H1 (cell line): ENCODE measurements at regions not wholly inside any gene's neighbourhood (a gene's known extent, or its start where the extent isn't known, plus 50 kb on each side); places are given as distances from the start of the nearest gene placed in this dataset.

ENCODE experiments used
- CTCF ChIA-PET: fragments of 300-600 bp; sonication (Branson Sonifier 250); formaldehyde crosslinking; loops from one replicate; lab custom pipeline; 2021; ENCODE audit not compliant: partially characterized antibody; lab: Charles Lee
- POLR2A ChIA-PET: fragments of 300-600 bp; sonication (Branson Sonifier 250); formaldehyde crosslinking; loops from one replicate; lab custom pipeline; 2021; ENCODE audit warnings: inconsistent platforms; ENCODE audit not compliant: partially characterized antibody; lab: Charles Lee
- DNase-seq, 2 experiments: peaks; one replicate each; pipeline versions ENCODE4 v3.0.0 to v3.0.0-alpha.2; 2010 to 2022; ENCODE audit warnings: low spot score in 2 of 2, low read depth in 1 of 2, mixed read lengths in 1 of 2
- FAIRE-seq: peaks from 2 replicates; lab custom pipeline; 2011; peaks lifted over from hg19 to GRCh38; lab: Jason Lieb, UNC
- H2AFZ ChIP-seq: 2 replicates; pipeline ENCODE4 v1.8.1; 2012; ENCODE audit warnings: low read length, inconsistent platforms
- H2AK5ac ChIP-seq: 2 replicates; pipeline ENCODE4 v1.6.1; 2013; ENCODE audit warnings: low read depth, low read length
- H2BK120ac ChIP-seq: replicated peaks from 2 replicates; pipeline ENCODE3; 2013; ENCODE audit warnings: low read depth, low read length, inconsistent platforms
- H2BK12ac ChIP-seq: 2 replicates; pipeline ENCODE4 v1.6.1; 2013; ENCODE audit warnings: low read depth, low read length
- H2BK15ac ChIP-seq: 2 replicates; pipeline ENCODE4 v1.6.1; 2013; ENCODE audit warnings: low read length
- H2BK20ac ChIP-seq: 2 replicates; pipeline ENCODE4 v1.6.1; 2013; ENCODE audit warnings: low read length
- H2BK5ac ChIP-seq: 2 replicates; pipeline ENCODE4 v1.6.1; 2013; ENCODE audit warnings: low read depth, low read length
- H3K14ac ChIP-seq: 2 replicates; pipeline ENCODE4 v1.6.1; 2013; ENCODE audit warnings: inconsistent platforms; ENCODE audit not compliant: insufficient read length
- H3K18ac ChIP-seq: 2 replicates; pipeline ENCODE4 v1.6.1; 2013; ENCODE audit warnings: low read length; ENCODE audit errors: extremely low read depth
- H3K23ac ChIP-seq: 2 replicates; pipeline ENCODE4 v1.6.1; 2013; ENCODE audit warnings: inconsistent platforms; ENCODE audit not compliant: insufficient read length
- H3K23me2 ChIP-seq: 2 replicates; pipeline ENCODE4 v1.6.1; 2013; ENCODE audit warnings: low read depth, low read length
- H3K27ac ChIP-seq: 2 replicates; pipeline ENCODE4 v1.6.1; 2011; ENCODE audit warnings: low read depth, low read length, inconsistent platforms
- H3K27me3 ChIP-seq, 4 experiments: replicated peaks in 1 of 4; 1 replicate in 1 of 4; 2 replicates in 3 of 4; pipeline versions ENCODE4 v1.6.1 to v1.8.1; 2011 to 2013; ENCODE audit warnings: low read length in 3 of 4, mild to moderate bottlenecking in 3 of 4, inconsistent platforms in 2 of 4, mixed read lengths in 2 of 4, moderate library complexity in 1 of 4; ENCODE audit not compliant: control insufficient read depth in 3 of 4, insufficient read depth in 3 of 4; ENCODE audit errors: extremely low read depth in 1 of 4
- H3K36me3 ChIP-seq, 4 experiments: 2 replicates each; pipeline versions ENCODE4 v1.6.1 to v1.8.1; 2011 to 2013; ENCODE audit warnings: mild to moderate bottlenecking in 4 of 4, low read length in 3 of 4, moderate library complexity in 2 of 4, control low read depth in 1 of 4, inconsistent platforms in 1 of 4; ENCODE audit not compliant: insufficient read depth in 4 of 4, control insufficient read depth in 2 of 4
- H3K4ac ChIP-seq: replicated peaks from 2 replicates; pipeline ENCODE3; 2013; ENCODE audit warnings: low read length, low read depth, mixed read lengths, inconsistent platforms; ENCODE audit not compliant: insufficient read length
- H3K4me1 ChIP-seq, 4 experiments: replicated peaks in 1 of 4; 1 replicate in 1 of 4; 2 replicates in 3 of 4; pipeline versions ENCODE4 v1.6.1 to v1.8.1; 2011 to 2013; ENCODE audit warnings: low read length in 3 of 4, inconsistent platforms in 2 of 4, mixed read lengths in 1 of 4; ENCODE audit not compliant: insufficient read depth in 4 of 4, control insufficient read depth in 3 of 4
- H3K4me2 ChIP-seq, 2 experiments: 2 replicates each; pipeline versions ENCODE4 v1.6.1 to v1.8.1; 2011 to 2013; ENCODE audit warnings: low read depth in 2 of 2, low read length in 2 of 2, control low read depth in 1 of 2, inconsistent platforms in 1 of 2, mild to moderate bottlenecking in 1 of 2; ENCODE audit not compliant: insufficient read depth in 1 of 2
- H3K4me3 ChIP-seq, 4 experiments: fragments of 200-600, 300-600 bp in 1 of 4; sonication (generic), shearing (Covaris generic), sonication (Bioruptor Twin) in 1 of 4; 2 replicates each; pipeline versions ENCODE4 v1.5.1 to v1.8.1; 2011 to 2016; ENCODE audit warnings: low read length in 4 of 4, low read depth in 3 of 4, control low read depth in 2 of 4, inconsistent platforms in 2 of 4, mild to moderate bottlenecking in 2 of 4, mixed read lengths in 1 of 4, moderate library complexity in 1 of 4; ENCODE audit not compliant: insufficient read depth in 2 of 4; ENCODE audit errors: extremely low read depth in 1 of 4
- H3K56ac ChIP-seq: replicated peaks from 2 replicates; pipeline ENCODE3; 2013; ENCODE audit warnings: low read depth, mild to moderate bottlenecking, mixed read lengths, low read length, inconsistent platforms; ENCODE audit not compliant: insufficient read length
- H3K79me1 ChIP-seq: 2 replicates; pipeline ENCODE4 v1.6.1; 2013; ENCODE audit warnings: low read depth, low read length, control low read depth
- H3K79me2 ChIP-seq, 2 experiments: 2 replicates each; pipeline versions ENCODE4 v1.6.1 to v1.8.1; 2012 to 2013; ENCODE audit warnings: low read length in 2 of 2, mild to moderate bottlenecking in 2 of 2, inconsistent platforms in 1 of 2; ENCODE audit not compliant: insufficient read depth in 2 of 2, control insufficient read depth in 1 of 2
- H3K9ac ChIP-seq, 4 experiments: replicated peaks in 1 of 4; 1 replicate in 1 of 4; 2 replicates in 3 of 4; pipeline versions ENCODE4 v1.6.1 to v1.8.1; 2011 to 2013; ENCODE audit warnings: low read depth in 3 of 4, low read length in 3 of 4, control low read depth in 2 of 4, mild to moderate bottlenecking in 2 of 4, moderate library complexity in 2 of 4, inconsistent platforms in 1 of 4; ENCODE audit errors: extremely low read depth in 1 of 4
- H3K9me3 ChIP-seq, 2 experiments: 2 replicates each; pipeline versions ENCODE4 v1.6.1 to v1.8.1; 2012 to 2013; ENCODE audit warnings: mild to moderate bottlenecking in 2 of 2, moderate library complexity in 2 of 2, control low read depth in 1 of 2, inconsistent platforms in 1 of 2, low read depth in 1 of 2, low read length in 1 of 2, mixed read lengths in 1 of 2; ENCODE audit not compliant: insufficient read depth in 2 of 2
- H4K20me1 ChIP-seq, 2 experiments: replicated peaks in 1 of 2; 2 replicates each; pipeline versions ENCODE3 to v1.8.1; 2011 to 2013; ENCODE audit warnings: inconsistent platforms in 2 of 2, low read length in 2 of 2, mild to moderate bottlenecking in 1 of 2; ENCODE audit not compliant: insufficient read depth in 2 of 2, control insufficient read depth in 1 of 2
- H4K5ac ChIP-seq: 2 replicates; pipeline ENCODE4 v1.6.1; 2013; ENCODE audit warnings: low read length, low read depth, mixed read lengths, inconsistent platforms; ENCODE audit not compliant: insufficient read length
- H4K8ac ChIP-seq: 2 replicates; pipeline ENCODE4 v1.8.0; 2013; ENCODE audit warnings: mild to moderate bottlenecking, moderate library complexity, low read length, inconsistent platforms; ENCODE audit not compliant: insufficient read depth; ENCODE audit errors: extremely low read depth
- H4K91ac ChIP-seq: replicated peaks from 2 replicates; pipeline ENCODE3; 2013; ENCODE audit warnings: low read length, mixed read lengths, inconsistent platforms; ENCODE audit not compliant: insufficient read length
- JUN ChIP-seq: IDR thresholded peaks from 2 replicates; pipeline ENCODE4 v1.6.1; 2011; ENCODE audit warnings: low read depth, mild to moderate bottlenecking, improper control_type of control experiment, low read length
- RFX5 ChIP-seq: IDR thresholded peaks from 2 replicates; pipeline ENCODE4 v1.6.1; 2011; ENCODE audit warnings: low read depth, low read length, improper control_type of control experiment, borderline replicate concordance
- SIRT6 ChIP-seq: IDR thresholded peaks from one replicate; pipeline ENCODE4 v1.7.1; 2012; ENCODE audit warnings: low read length, inconsistent platforms
- WGBS, 2 experiments: shearing (Covaris generic) in 1 of 2; methylation state at CpG; one replicate each; pipeline versions ENCODE4 v1.1.6 to v1.1.7; 2013 to 2015; ENCODE audit warnings: low lambda C conversion rate in 2 of 2, mixed read lengths in 2 of 2, inconsistent platforms in 1 of 2, low coverage in 1 of 2, missing lambda C conversion rate in 1 of 2; ENCODE audit not compliant: insufficient replicate concordance in 2 of 2, insufficient coverage in 1 of 2, insufficient read length in 1 of 2; ENCODE audit errors: extremely low coverage in 1 of 2, missing lambda C conversion rate in 1 of 2; 5-methylcytosine and 5-hydroxymethylcytosine counted together
- TF ChIP-seq, protein P1 (sequence below): IDR thresholded peaks from 2 replicates; pipeline ENCODE4 v1.6.1; 2011; ENCODE audit warnings: low read depth, mild to moderate bottlenecking, low read length; ENCODE audit not compliant: insufficient read depth

DNA sequence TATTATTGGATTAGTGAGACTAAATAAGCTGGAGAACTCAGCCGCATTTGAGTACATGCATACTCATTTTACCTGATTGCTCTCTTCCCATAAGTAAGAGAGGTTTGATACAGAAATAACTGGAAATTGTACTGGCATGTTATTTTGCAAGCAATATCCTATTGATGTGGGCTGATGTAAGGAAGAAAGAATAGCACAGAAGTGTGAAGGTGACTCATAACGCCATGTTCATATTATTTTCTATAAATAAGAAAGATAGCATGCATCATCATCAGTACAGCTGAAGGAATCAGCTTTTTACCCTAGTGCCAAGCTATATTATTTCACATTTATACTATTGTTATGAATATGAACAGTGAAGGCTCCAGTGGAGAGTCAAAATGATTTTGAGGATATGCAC, 138.3 kb upstream of the FAM47A start:
- no peak overlapping the region for H3K18ac ChIP-seq
- ChIA-PET CTCF (no interaction called here), POLR2A (no interaction called here)
- H3K23me2 ChIP-seq: no peaks in the 10 kb centered on the region
- no peak overlapping the region for H3K4me3 ChIP-seq
- no peaks in the 10 kb centered on the region for H3K79me1 ChIP-seq
- H3K27ac ChIP-seq: no peak overlapping the region
- no peak overlapping the region for H2BK120ac ChIP-seq
- peaks cover 0 to 4% (median 0%) of the 10 kb centered on the region in 4 experiments; a peak in 1 of 7 replicates for H3K4me1 ChIP-seq
- TF ChIP-seq SIRT6 (no peak), RFX5 (no peak), JUN (no peak)
- TF ChIP-seq, protein P1, sequence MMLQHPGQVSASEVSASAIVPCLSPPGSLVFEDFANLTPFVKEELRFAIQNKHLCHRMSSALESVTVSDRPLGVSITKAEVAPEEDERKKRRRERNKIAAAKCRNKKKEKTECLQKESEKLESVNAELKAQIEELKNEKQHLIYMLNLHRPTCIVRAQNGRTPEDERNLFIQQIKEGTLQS: no peak
- H3K14ac ChIP-seq: no peak overlapping the region
- 96% methylated on average over 2 of the region's 2 CpGs; no CpG with 5 or more reads in 1 of the 2 experiments for WGBS, 2 experiments
- H4K5ac ChIP-seq: no peak overlapping the region
- no peak overlapping the region for H2BK20ac ChIP-seq
- H4K20me1 ChIP-seq: no peaks in the 10 kb centered on the region
- H2BK12ac ChIP-seq: no peak overlapping the region
- no peak overlapping the region for H3K4me2 ChIP-seq
- DNase-seq (no peak), FAIRE-seq (no peak)
- H3K9me3 ChIP-seq: no peaks in the 10 kb centered on the region
- H2BK5ac ChIP-seq: no peak overlapping the region
- no peak overlapping the region for H2AK5ac ChIP-seq
- no peak overlapping the region for H3K56ac ChIP-seq
- H3K79me2 ChIP-seq: no peaks in the 10 kb centered on the region
- H3K9ac ChIP-seq: no peak overlapping the region
- no peaks in the 10 kb centered on the region for H3K36me3 ChIP-seq
- H4K8ac ChIP-seq: no peak overlapping the region
- H3K23ac ChIP-seq: no peak overlapping the region
- H2BK15ac ChIP-seq: no peak overlapping the region
- H4K91ac ChIP-seq: no peak overlapping the region
- H3K4ac ChIP-seq: no peak overlapping the region
- no peaks in the 10 kb centered on the region for H3K27me3 ChIP-seq
- H2AFZ ChIP-seq: no peak overlapping the region
